Stimulated activated naive CD4-positive, alpha-beta T cell treated with Interleukin-2 at 50 U/mL for 16 hours (primary cell): ENCODE measurements at regions not wholly inside any gene's neighbourhood (a gene's known extent, or its start where the extent isn't known, plus 50 kb on each side); places are given as distances from the start of the nearest gene placed in this dataset.

Experiments used
- DNase-seq: peaks from one replicate; lab custom pipeline; 2025; lab: John Stamatoyannopoulos, UW

DNA sequence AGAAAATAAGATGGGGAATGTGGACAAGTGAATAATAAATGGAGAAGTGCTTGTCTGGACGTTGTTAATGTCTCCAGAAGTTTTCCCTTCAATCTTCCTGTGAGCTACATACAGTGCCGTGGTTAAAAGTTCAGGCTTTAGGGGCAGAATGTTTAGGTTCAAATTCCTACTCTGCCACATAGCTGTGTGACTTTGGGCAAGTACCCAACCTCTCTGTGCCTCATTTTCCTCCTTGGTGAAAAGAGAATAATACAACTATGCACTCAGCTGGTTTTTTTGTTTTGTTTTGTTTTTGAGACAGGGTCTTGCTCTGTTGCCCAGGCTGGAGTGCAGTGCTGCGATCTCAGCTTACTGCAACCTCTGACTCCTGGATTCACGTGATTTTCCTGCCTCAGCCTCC lies 143.5 kb downstream of the CHIC2 start:
- no peak for DNase-seq

- DNase-seq, result no peak
These were observed 144.3 kb downstream of the CHIC2 start for GRCh38 chr4:53920116-53920515.

GRCh38 chr4:53919535-53919934 lies 144.9 kb downstream of the CHIC2 start:
- DNase-seq, result no peak

DNA sequence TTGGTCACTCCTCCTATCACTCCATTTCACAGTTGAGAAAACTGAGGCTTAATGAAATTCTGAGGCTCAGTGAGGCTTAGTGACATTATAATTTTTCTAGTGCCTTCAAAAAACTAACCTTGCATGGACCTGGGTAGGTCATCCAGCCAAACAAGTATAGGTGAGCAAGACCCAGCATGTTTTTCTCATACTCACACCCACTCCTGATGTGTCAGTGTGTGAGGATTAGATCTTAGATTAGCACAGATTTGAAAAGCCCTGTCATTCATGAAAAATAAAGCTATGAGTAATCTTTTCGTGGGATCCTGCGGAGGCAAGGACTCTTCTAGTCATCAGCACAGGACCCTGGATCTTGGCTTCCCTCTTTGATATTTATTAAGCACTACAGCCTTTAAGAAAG lies 146.7 kb downstream of the CHIC2 start:
- no peak for DNase-seq

DNA sequence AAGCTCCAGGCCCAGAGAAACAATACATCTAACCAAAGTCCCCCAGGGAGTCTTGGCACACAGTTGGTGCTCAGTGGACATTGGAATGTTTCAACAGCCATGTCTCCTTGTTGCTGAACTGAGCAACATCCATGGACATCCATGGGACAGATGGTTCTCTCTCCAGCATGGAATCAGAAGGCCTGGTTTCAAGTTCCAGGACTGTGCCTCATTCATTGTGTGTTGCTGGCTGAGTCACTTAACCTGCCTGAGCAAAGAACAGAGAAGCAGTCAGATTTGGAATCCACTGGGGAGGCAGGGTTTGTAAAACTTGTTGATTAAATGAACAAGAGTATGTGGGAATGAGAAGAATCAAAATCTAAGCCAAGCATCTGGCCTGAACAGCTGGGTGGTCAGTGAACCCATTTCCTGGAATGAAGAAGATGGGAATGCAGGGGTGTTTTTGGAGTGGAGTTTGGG lies 147.9 kb downstream of the CHIC2 start:
- no peak for DNase-seq

- no peak for DNase-seq
These were observed 149.9 kb downstream of the CHIC2 start for GRCh38 chr4:53914313-53915016.

DNA sequence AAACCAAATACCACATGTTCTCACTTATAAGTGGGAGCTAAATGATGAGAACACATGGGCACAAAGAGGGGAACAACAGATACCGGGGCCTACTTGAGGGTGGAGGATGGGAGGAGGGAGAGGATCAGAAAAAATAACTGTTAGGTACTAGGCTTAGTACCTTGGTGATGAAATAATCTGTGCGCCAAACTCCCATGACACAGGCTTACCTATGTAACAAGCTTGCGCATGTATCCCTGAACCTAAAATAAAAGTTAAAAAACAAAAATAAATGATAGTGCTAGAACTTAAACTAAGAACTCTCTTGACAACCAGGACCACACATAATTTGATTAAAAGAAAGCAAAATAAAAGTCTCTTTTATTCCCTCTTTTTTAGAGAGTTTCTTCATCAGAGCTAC lies 150.6 kb downstream of the CHIC2 start:
- DNase-seq, result no peak

- no peak for DNase-seq
These were observed 151.5 kb downstream of the CHIC2 start for GRCh38 chr4:53912766-53913497.

DNA sequence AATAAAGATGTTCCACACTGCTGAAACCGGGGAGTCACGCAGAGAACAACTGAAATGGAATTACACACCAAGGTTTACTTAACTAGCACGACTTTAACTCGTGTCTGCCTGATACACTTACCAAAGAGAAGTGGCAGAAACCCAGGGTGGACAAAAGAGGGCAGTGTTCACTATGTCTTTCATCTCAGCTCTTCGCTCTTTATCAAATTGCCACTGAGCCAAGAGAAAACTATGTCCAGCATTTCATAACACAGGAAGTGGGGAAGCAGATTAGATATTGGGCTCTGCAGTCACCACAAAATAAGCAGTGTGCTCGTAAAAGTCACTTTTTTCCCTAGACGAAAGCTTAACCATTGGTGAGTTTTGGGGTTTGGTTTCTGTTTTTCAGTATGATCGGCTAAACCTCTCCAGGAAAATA lies 155.7 kb downstream of the CHIC2 start:
- no peak for DNase-seq

GRCh38 chr4:53907772-53908171 lies 156.6 kb downstream of the CHIC2 start:
- DNase-seq, result no peak

DNA sequence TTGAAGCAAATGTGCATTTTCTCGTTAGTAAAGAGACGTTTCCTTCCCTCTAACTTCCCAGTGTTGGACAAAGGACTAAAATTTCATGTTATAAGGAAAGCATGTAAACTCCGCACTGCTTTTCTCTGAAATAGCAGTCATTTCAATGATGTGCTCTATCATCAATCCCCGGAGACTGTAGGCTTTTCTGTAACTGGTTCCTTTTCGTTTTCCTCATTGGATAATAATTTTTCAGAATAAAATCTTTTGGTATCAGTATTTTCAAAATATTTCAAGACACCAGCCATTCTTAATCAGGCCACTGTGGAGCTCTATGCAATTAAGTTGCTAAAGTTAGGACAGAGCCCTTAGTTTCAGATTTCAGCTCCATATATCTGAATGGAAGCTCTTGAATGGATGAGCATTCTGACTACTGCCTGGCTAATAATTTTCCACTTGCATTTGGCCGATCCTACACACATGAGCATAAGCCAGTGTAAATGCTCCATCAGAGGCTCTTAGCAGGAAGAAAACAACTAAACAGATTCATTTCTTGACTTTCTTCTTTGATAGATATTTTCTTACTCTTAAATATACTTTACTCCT lies 157.7 kb downstream of the CHIC2 start:
- DNase-seq, result no peak

GRCh38 chr4:53905941-53906377 lies 158.4 kb downstream of the CHIC2 start:
- DNase-seq, result no peak

- no peak for DNase-seq
These were observed 159.0 kb downstream of the CHIC2 start for GRCh38 chr4:53905276-53905940.

DNA sequence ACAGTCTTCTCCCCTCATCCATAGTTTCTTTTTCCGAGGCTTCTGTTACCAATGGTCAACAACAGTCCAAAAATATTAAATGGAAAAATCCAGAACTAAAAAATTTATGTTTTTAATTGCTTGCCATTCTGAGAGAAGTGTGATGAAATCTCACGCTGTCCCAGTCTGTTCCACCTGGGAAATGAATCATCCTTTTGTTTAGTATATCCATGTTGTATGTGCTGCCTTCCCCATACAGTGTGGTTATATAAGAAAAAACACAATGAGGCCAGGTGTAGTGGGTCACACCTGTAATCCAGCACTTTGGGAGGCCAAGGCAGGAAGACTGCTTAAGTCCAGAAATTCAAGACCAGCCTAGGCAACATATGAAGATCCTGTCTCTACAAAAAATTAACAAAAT lies 161.6 kb downstream of the CHIC2 start:
- no peak for DNase-seq

DNA sequence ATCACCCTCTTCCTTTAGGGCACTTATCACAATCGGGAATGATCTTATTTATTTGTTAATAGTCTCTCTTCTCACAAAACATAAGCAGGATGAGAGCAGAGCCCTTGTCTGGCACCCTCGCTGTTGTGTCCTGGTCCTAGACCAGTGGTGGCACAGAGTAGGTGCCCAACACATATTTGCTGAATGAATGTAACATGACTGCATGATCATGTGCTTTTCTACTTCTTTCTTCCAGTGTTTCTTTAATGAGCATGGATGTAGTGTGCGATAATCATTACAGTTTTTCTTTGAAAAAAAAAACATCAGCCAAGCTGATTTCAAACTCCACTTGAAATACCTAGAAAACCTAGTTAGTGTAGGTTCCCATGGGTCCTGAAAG lies 164.1 kb downstream of the CHIC2 start:
- DNase-seq, result no peak

- no peak for DNase-seq
These were observed 164.7 kb downstream of the CHIC2 start for GRCh38 chr4:53899586-53900270.

DNA sequence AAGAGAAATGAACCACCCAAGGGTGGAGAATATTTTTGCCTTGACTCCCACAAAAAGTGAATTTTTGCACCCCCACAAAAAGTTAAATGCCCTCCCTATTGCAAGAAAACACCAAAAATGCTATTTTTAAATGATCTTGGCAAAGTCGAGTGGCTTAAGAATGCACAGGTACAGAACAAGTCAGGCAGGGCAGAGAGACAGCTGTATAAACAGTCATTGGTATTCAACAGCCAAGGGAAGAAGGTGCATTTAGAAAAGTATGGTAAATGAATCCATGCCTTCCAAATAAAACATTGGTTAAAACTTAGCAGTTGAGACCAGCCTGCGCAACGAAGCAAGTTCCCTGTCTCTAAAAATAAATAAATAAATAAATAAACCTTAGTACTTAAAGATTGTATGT lies 169.3 kb downstream of the CHIC2 start:
- DNase-seq, result no peak

DNA sequence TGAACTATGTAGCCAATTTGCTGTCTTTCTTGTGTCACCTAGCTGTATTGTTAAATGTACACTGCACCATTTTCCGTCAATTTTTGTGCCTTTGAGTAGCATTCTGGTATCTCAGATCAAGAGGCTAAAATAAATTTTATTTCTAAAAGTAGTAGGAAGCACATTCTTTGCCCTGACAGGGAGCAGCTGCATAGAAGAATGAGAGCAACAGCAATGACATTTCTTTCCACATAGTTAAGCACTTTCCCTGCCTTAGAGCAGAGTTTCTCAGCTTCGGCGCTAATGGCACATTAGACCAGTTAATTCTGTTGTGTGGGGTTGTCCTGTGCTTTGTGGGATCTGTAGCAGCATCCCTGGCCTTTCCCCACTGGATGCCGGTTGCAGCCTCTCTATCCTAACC lies 173.9 kb downstream of the CHIC2 start:
- no peak for DNase-seq

DNA sequence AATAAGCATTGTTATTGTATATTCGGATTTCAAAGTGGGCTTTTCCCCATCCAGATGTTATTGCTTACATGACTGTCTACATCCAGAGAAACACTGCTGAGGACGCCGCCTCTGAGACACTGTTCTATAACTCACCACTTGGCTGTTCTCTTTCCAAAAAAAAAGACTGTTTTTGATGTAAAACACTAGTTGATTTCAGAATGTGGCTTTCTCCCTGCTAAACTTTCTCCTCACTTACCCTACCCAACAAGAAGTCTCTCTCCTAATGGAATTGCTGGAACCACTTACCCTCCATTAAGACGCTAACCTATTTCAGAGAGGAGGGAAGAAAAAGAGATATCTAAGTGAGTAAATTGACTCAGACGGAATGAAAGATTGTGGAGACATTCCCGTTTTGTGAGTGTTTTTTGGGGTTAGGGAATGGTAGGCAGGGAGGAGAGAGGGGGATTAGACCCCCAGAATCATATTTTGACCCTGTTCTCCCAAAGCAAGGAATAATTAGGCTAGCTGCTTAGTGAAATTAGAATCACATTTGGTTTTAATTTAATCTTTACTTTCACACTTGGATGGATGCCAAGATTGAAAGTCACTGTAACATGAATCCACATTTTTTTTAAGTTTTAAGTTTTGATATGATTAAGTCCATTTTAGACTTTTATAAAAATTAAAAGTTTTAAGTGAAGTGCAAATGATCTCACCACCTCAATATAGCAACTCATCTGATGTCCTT lies 174.9 kb downstream of the CHIC2 start:
- no peak for DNase-seq

GRCh38 chr4:53886090-53886489 lies 178.3 kb downstream of the CHIC2 start:
- no peak for DNase-seq

DNA sequence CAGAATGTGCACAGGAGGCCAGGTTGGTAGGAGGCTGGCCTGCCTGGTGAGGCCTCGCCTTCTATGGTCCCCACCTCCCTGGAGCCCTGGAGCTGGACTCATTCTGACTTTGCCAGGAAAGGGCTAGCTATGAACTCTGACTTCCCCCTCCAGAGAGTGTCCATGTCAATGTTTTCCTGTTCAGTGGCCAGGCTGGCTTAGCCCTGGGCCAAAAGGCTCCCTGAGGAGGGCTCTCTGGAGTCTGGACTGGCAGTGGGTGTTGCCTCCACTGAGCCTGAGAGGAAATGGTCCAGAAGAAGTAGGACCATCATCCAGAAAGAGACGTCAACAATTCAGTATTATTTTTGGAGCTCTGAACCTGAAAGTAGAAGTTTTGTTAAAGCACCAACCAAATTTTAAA lies 178.7 kb downstream of the CHIC2 start:
- DNase-seq, result no peak
